SK-N-SH (cell line): ENCODE measurements at regions not wholly inside any gene's neighbourhood (a gene's known extent, or its start where the extent isn't known, plus 50 kb on each side); places are given as distances from the start of the nearest gene placed in this dataset.

Experiments used
- CTCF ChIA-PET: fragments of 300-600, 350-600 bp; formaldehyde crosslinking; extraction: SDS; loops from one replicate; lab custom pipeline; 2021; lab: Yijun Ruan, JAX
- POLR2A ChIA-PET: fragments of 350-600 bp; sonication (Branson Sonifier 250); formaldehyde crosslinking; extraction: SDS; loops from one replicate; lab custom pipeline; 2020; ENCODE audit warnings: antibody characterized with exemption, inconsistent platforms; lab: Yijun Ruan, JAX
- DNase-seq: peaks from one replicate; pipeline ENCODE4 v3.0.0; 2012
- H2AFZ ChIP-seq: fragments of 200-600 bp; sonication (generic); 2 replicates; pipeline ENCODE4 v1.8.1; 2016; ENCODE audit warnings: antibody characterized with exemption, mild to moderate bottlenecking, low read depth
- H3F3A ChIP-seq: fragments of 200-600 bp; sonication (generic); replicated peaks from 2 replicates; pipeline ENCODE3; 2016; ENCODE audit warnings: antibody characterized with exemption, mild to moderate bottlenecking; ENCODE audit not compliant: insufficient read depth
- H3K27ac ChIP-seq, 2 experiments: fragments of 200-500 bp in 1 of 2; fragments of 200-600 bp in 1 of 2; sonication (Bioruptor generic) in 1 of 2; sonication (generic), shearing (Covaris generic) in 1 of 2; 2 replicates each; pipeline versions ENCODE4 v1.5.1 to v1.6.1; 2014 to 2016; ENCODE audit warnings: low read depth in 2 of 2, inconsistent platforms in 1 of 2, low read length in 1 of 2, mild to moderate bottlenecking in 1 of 2, mixed read lengths in 1 of 2
- H3K27me3 ChIP-seq: fragments of 200-600 bp; sonication (generic), shearing (Covaris generic); 2 replicates; pipeline ENCODE4 v1.6.1; 2016; ENCODE audit warnings: mixed run types; ENCODE audit not compliant: insufficient read depth
- H3K36me3 ChIP-seq, 2 experiments: fragments of 200-500 bp in 1 of 2; fragments of 200-600 bp in 1 of 2; sonication (Bioruptor generic) in 1 of 2; sonication (generic) in 1 of 2; replicated peaks in 1 of 2; 2 replicates each; pipeline versions ENCODE3 to v1.5.1; 2014 to 2016; ENCODE audit warnings: low read length in 1 of 2, mild to moderate bottlenecking in 1 of 2; ENCODE audit not compliant: insufficient read depth in 2 of 2, control insufficient read depth in 1 of 2
- H3K4me1 ChIP-seq, 2 experiments: fragments of 200-500 bp in 1 of 2; fragments of 200-600 bp in 1 of 2; sonication (Bioruptor generic) in 1 of 2; sonication (generic), shearing (Covaris generic) in 1 of 2; 2 replicates each; pipeline versions ENCODE4 v1.5.1 to v1.6.1; 2014 to 2016; ENCODE audit warnings: low read depth in 1 of 2, low read length in 1 of 2, mixed run types in 1 of 2; ENCODE audit not compliant: insufficient read depth in 2 of 2, control insufficient read depth in 1 of 2
- H3K4me2 ChIP-seq: fragments of 200-600 bp; sonication (generic), shearing (Covaris generic); 2 replicates; pipeline ENCODE4 v1.6.1; 2017; ENCODE audit warnings: mixed run types
- H3K4me3 ChIP-seq, 2 experiments: fragments of 200-500 bp in 1 of 2; fragments of 200-600 bp in 1 of 2; sonication (Bioruptor generic) in 1 of 2; sonication (generic), shearing (Covaris generic) in 1 of 2; 2 replicates each; pipeline versions ENCODE4 v1.5.1 to v1.8.1; 2014 to 2016; ENCODE audit warnings: low read depth in 2 of 2, inconsistent platforms in 1 of 2, low read length in 1 of 2, mild to moderate bottlenecking in 1 of 2, mixed read lengths in 1 of 2, moderate library complexity in 1 of 2
- H3K79me2 ChIP-seq: fragments of 200-600 bp; sonication (generic); 2 replicates; pipeline ENCODE4 v1.8.1; 2017; ENCODE audit warnings: mild to moderate bottlenecking; ENCODE audit not compliant: insufficient read depth
- H3K9ac ChIP-seq: fragments of 200-600 bp; sonication (generic); 2 replicates; pipeline ENCODE4 v1.6.1; 2017; ENCODE audit warnings: mixed run types
- H3K9me2 ChIP-seq: fragments of 200-600 bp; sonication (generic); 2 replicates; pipeline ENCODE4 v1.6.1; 2017; ENCODE audit warnings: mixed run types
- H3K9me3 ChIP-seq: fragments of 200-600 bp; sonication (generic); 2 replicates; pipeline ENCODE4 v1.6.1; 2017; ENCODE audit warnings: mixed run types, mild to moderate bottlenecking, moderate library complexity
- H4K20me1 ChIP-seq: fragments of 200-600 bp; sonication (generic); 2 replicates; pipeline ENCODE4 v1.6.1; 2017; ENCODE audit warnings: mild to moderate bottlenecking, mixed run types; ENCODE audit not compliant: insufficient read depth
- CHD2 ChIP-seq: fragments of 150-350 bp; IDR thresholded peaks from 2 replicates; pipeline ENCODE4 v1.6.1; 2018; ENCODE audit warnings: low read length; ENCODE audit not compliant: partially characterized antibody
- CTCF ChIP-seq: fragments of 200-600 bp; sonication (generic); IDR thresholded peaks from 2 replicates; pipeline ENCODE4 v1.6.1; 2017; ENCODE audit warnings: antibody characterized with exemption, mild to moderate bottlenecking, moderate library complexity
- ELF1 ChIP-seq: IDR thresholded peaks from 2 replicates; pipeline ENCODE4 v1.4.0; 2012
- EP300 ChIP-seq, 2 experiments: IDR thresholded peaks; 2 replicates each; pipeline versions ENCODE4 v1.4.0 to v1.6.1; 2012; ENCODE audit warnings: borderline replicate concordance in 1 of 2, low read depth in 1 of 2, low read length in 1 of 2
- EZH2phosphoT487 ChIP-seq: fragments of 200-600 bp; sonication (generic); IDR thresholded peaks from 2 replicates; pipeline ENCODE4 v1.6.1; 2017; ENCODE audit warnings: low read depth, mixed run types, mild to moderate bottlenecking, antibody characterized with exemption, moderate library complexity, borderline replicate concordance
- IRF3 ChIP-seq: fragments of 150-350 bp; IDR thresholded peaks from 2 replicates; pipeline ENCODE4 v1.6.1; 2016; ENCODE audit warnings: mild to moderate bottlenecking, low read depth, low read length
- JUND ChIP-seq: IDR thresholded peaks from 2 replicates; pipeline ENCODE4 v1.4.0; 2012
- MEF2A ChIP-seq: IDR thresholded peaks from 2 replicates; pipeline ENCODE4 v1.4.0; 2012; ENCODE audit warnings: low read depth, borderline replicate concordance
- MXI1 ChIP-seq: IDR thresholded peaks from 2 replicates; pipeline ENCODE4 v1.6.1; 2012; ENCODE audit warnings: mild to moderate bottlenecking, low read depth, low read length, improper control_type of control experiment
- NFIC ChIP-seq: IDR thresholded peaks from 2 replicates; pipeline ENCODE4 v1.4.0; 2012; ENCODE audit warnings: borderline replicate concordance
- POLR2AphosphoS5 ChIP-seq: IDR thresholded peaks from 2 replicates; pipeline ENCODE4 v1.6.1; 2012; ENCODE audit warnings: low read depth, low read length
- RFX5 ChIP-seq: IDR thresholded peaks from 2 replicates; pipeline ENCODE4 v1.6.1; 2012; ENCODE audit warnings: mild to moderate bottlenecking, improper control_type of control experiment, low read length
- RXRA ChIP-seq: IDR thresholded peaks from 2 replicates; pipeline ENCODE4 v1.4.0; 2012; ENCODE audit warnings: low read depth, mild to moderate bottlenecking, borderline replicate concordance
- SIN3A ChIP-seq: IDR thresholded peaks from 2 replicates; pipeline ENCODE4 v1.6.1; 2012; ENCODE audit warnings: low read depth, mild to moderate bottlenecking, low read length, moderate library complexity, borderline replicate concordance
- SMC3 ChIP-seq: IDR thresholded peaks from 2 replicates; pipeline ENCODE4 v1.6.1; 2012; ENCODE audit warnings: low read depth, low read length, improper control_type of control experiment
- TAF1 ChIP-seq: IDR thresholded peaks from 2 replicates; pipeline ENCODE4 v1.6.1; 2012; ENCODE audit warnings: low read depth, mild to moderate bottlenecking, low read length, moderate library complexity, borderline replicate concordance
- TCF12 ChIP-seq: IDR thresholded peaks from 2 replicates; pipeline ENCODE4 v1.4.0; 2012
- WGBS: methylation state at CpG from one replicate; pipeline ENCODE4 v1.1.6; 2017; ENCODE audit warnings: low lambda C conversion rate; 5-methylcytosine and 5-hydroxymethylcytosine counted together
- TF ChIP-seq, protein P1 (sequence below): IDR thresholded peaks from 2 replicates; pipeline ENCODE4 v1.4.0; 2012; ENCODE audit warnings: low read depth
- TF ChIP-seq, protein P2 (sequence below): fragments of 150-350 bp; IDR thresholded peaks from 2 replicates; pipeline ENCODE4 v1.6.1; 2017; ENCODE audit warnings: antibody characterized with exemption, low read length, low read depth, borderline replicate concordance
- TF ChIP-seq, protein P3 (sequence below): IDR thresholded peaks from 2 replicates; pipeline ENCODE4 v1.4.0; 2012; ENCODE audit warnings: low read depth, borderline replicate concordance

DNA sequence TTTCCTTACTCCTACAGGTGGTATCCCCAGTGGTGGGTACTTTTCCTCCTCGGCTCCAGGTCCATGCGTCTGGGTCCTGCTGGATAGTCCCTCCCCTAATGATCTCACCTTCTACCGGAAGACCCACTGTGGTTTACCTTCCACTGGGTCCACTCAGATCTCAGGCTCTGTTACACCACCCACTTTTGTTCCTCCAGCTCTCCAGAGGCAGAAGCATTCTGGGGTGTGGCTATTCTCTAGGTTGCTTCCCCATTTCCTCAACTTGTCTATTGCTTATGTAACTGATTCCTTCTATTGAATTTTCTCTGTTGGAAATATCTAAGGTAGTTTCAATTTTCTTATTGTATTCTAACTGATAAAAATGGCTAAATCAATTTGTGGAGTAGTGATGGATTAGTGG, 87.6 kb upstream of the GALNT5 start (continued):
- TF ChIP-seq CTCF, result no peak
- no peak for TF ChIP-seq NFIC
- TF ChIP-seq TCF12, result no peak
- TF ChIP-seq MXI1, result no peak
- TF ChIP-seq SIN3A, result no peak
- no peak for TF ChIP-seq SMC3
- TF ChIP-seq, protein P1, sequence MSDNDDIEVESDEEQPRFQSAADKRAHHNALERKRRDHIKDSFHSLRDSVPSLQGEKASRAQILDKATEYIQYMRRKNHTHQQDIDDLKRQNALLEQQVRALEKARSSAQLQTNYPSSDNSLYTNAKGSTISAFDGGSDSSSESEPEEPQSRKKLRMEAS, result no peak
- TF ChIP-seq ELF1, result no peak
- TF ChIP-seq JUND, result no peak
- no peak for TF ChIP-seq POLR2AphosphoS5

DNA sequence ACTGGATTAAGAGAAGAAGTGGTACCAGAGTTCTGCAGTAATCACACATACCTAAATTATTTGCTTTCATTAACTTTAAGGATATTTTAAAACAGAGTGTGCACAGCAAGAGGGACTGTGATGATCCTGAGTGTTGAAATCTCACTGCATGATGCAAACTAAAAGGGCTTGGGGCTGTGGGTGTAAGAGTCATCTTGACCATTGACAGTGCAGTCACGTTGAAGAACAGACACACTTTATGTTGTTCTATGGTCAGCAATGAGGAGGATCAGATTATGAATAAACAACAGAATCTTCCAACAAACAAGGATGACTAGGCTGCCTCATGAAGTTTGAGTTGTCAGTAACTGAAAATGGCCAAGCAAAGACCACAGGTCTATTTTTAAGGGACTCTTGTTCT, 87.2 kb upstream of the GALNT5 start:
- WGBS, result 15% methylated on average over 1 of the region's 1 CpG
- no peak overlapping the region for H3K4me2 ChIP-seq
- POLR2A ChIA-PET, result no interaction called here

More for the DNA sequence above, 87.2 kb upstream of the GALNT5 start:
- Histone ChIP-seq H4K20me1 (no peaks in the 10 kb centered on the region), H2AFZ (no peak overlapping the region), H3K9ac (no peak overlapping the region), H3K79me2 (no peaks in the 10 kb centered on the region), H3K4me1 (peaks cover 0 to 17% of the 10 kb centered on the region in 2 experiments; a peak in 3 of 4 replicates), H3K9me3 (no peaks in the 10 kb centered on the region), H3K27me3 (no peaks in the 10 kb centered on the region), H3K27ac (no peak overlapping the region), H3F3A (peaks cover 30% of the 10 kb centered on the region), H3K9me2 (no peaks in the 10 kb centered on the region), H3K4me3 (no peak overlapping the region), H3K36me3 (no peaks in the 10 kb centered on the region)
- TF ChIP-seq, protein P2, sequence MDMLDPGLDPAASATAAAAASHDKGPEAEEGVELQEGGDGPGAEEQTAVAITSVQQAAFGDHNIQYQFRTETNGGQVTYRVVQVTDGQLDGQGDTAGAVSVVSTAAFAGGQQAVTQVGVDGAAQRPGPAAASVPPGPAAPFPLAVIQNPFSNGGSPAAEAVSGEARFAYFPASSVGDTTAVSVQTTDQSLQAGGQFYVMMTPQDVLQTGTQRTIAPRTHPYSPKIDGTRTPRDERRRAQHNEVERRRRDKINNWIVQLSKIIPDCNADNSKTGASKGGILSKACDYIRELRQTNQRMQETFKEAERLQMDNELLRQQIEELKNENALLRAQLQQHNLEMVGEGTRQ, result no peak
- no peak for TF ChIP-seq IRF3
- TF ChIP-seq, protein P3, sequence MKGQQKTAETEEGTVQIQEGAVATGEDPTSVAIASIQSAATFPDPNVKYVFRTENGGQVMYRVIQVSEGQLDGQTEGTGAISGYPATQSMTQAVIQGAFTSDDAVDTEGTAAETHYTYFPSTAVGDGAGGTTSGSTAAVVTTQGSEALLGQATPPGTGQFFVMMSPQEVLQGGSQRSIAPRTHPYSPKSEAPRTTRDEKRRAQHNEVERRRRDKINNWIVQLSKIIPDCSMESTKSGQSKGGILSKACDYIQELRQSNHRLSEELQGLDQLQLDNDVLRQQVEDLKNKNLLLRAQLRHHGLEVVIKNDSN, result no peak
- TF ChIP-seq, protein P1, result no peak
- no peak for TF ChIP-seq EP300 (IDR thresholded peaks at IDR 0.05; ENCODE audit: borderline replicate concordance in 1 of 2, low read depth in 1 of 2, low read length in 1 of 2)
- no peak for TF ChIP-seq RFX5
- no peak for TF ChIP-seq CHD2
- no peak for TF ChIP-seq EZH2phosphoT487
- no peak for TF ChIP-seq MXI1
- TF ChIP-seq MEF2A, result no peak
- TF ChIP-seq RXRA, result no peak
- TF ChIP-seq TAF1, result no peak
- DNase-seq, result no peak
- CTCF ChIA-PET, result no interaction called here
